GM18520 (cell line): ENCODE measurements at regions not wholly inside any gene's neighbourhood (a gene's known extent, or its start where the extent isn't known, plus 50 kb on each side); places are given as distances from the start of the nearest gene placed in this dataset.

Experiments used
- ATAC-seq: cut with Tn5 transposase; IDR thresholded peaks from one replicate; pipeline ENCODE4 v1.9.1; 2021; ENCODE audit not compliant: unreplicated experiment

GRCh38 chr6:131382631-131383030, 190.4 kb upstream of the ARG1 start:
- ATAC-seq = no peak

- ATAC-seq = no peak
Measured at GRCh38 chr6:131383421-131384411, 189.3 kb upstream of the ARG1 start.

GRCh38 chr6:131387562-131388447, 185.2 kb upstream of the ARG1 start:
- ATAC-seq = no peak

GRCh38 chr6:131390322-131390721, 182.7 kb upstream of the ARG1 start:
- no peak for ATAC-seq

- no peak for ATAC-seq
Measured at GRCh38 chr6:131391116-131391515, 181.9 kb upstream of the ARG1 start.

GRCh38 chr6:131393433-131393832, 179.6 kb upstream of the ARG1 start:
- no peak for ATAC-seq

- ATAC-seq = no peak
Measured at GRCh38 chr6:131394768-131395432, 178.1 kb upstream of the ARG1 start.

GRCh38 chr6:131398176-131398575, 174.8 kb upstream of the ARG1 start:
- ATAC-seq = no peak

GRCh38 chr6:131399433-131399832, 173.6 kb upstream of the ARG1 start:
- ATAC-seq = no peak

- ATAC-seq = no peak
Measured at GRCh38 chr6:131400054-131400778, 172.8 kb upstream of the ARG1 start.

GRCh38 chr6:131400779-131401496, 172.1 kb upstream of the ARG1 start:
- ATAC-seq = no peak

GRCh38 chr6:131408811-131409210, 164.2 kb upstream of the ARG1 start:
- no peak for ATAC-seq

- ATAC-seq = no peak
Measured at GRCh38 chr6:131410785-131411184, 162.2 kb upstream of the ARG1 start.

GRCh38 chr6:131412960-131413830, 159.8 kb upstream of the ARG1 start:
- no peak for ATAC-seq

- no peak for ATAC-seq
Measured at GRCh38 chr6:131413831-131414191, 159.2 kb upstream of the ARG1 start.

- ATAC-seq = no peak
Measured at GRCh38 chr6:131414956-131415355, 158.1 kb upstream of the ARG1 start.

- ATAC-seq = no peak
Measured at GRCh38 chr6:131418441-131418840, 154.6 kb upstream of the ARG1 start.

GRCh38 chr6:131419702-131420101, 153.3 kb upstream of the ARG1 start:
- no peak for ATAC-seq

- no peak for ATAC-seq
Measured at GRCh38 chr6:131424016-131424415, 149.0 kb upstream of the ARG1 start.
